CD4-positive, alpha-beta memory T cell (primary cell): ENCODE measurements at regions not wholly inside any gene's neighbourhood (a gene's known extent, or its start where the extent isn't known, plus 50 kb on each side); places are given as distances from the start of the nearest gene placed in this dataset.
"Not testable (repeated sequence)": the region's sequence is repeated elsewhere in the genome, so short reads cannot be mapped to it uniquely, and the experiment has no call there.

Experiments
- CTCF ChIA-PET: fragments of 350-600 bp; sonication (Branson Sonifier 250); formaldehyde crosslinking; loops from one replicate; lab custom pipeline; 2021; ENCODE audit warnings: inconsistent platforms; ENCODE audit not compliant: partially characterized antibody; lab: Charles Lee
- POLR2A ChIA-PET: fragments of 350-600 bp; sonication (Branson Sonifier 250); formaldehyde crosslinking; loops from one replicate; lab custom pipeline; 2021; ENCODE audit not compliant: partially characterized antibody; lab: Charles Lee
- DNase-seq, 5 donors: peaks; one replicate each; pipeline versions ENCODE4 v3.0.0 to v3.0.0-alpha.2; 2020 to 2022; ENCODE audit warnings: mixed read lengths in 1 of 5
- H3K27ac ChIP-seq: one replicate; pipeline ENCODE4 v1.7.0; 2013; ENCODE audit warnings: low read depth, low read length
- H3K27me3 ChIP-seq: 2 replicates; pipeline ENCODE4 v1.7.0; 2013; ENCODE audit warnings: mild to moderate bottlenecking, low read length, moderate library complexity; ENCODE audit not compliant: insufficient read depth
- H3K36me3 ChIP-seq: 2 replicates; pipeline ENCODE4 v1.7.0; 2013; ENCODE audit warnings: mild to moderate bottlenecking, low read length, moderate library complexity; ENCODE audit not compliant: insufficient read depth
- H3K4me1 ChIP-seq: 2 replicates; pipeline ENCODE4 v1.7.0; 2013; ENCODE audit warnings: mild to moderate bottlenecking, low read length, moderate library complexity; ENCODE audit not compliant: insufficient read depth
- H3K4me3 ChIP-seq, 2 donors: one replicate each; pipeline ENCODE4 v1.7.0; 2013; ENCODE audit warnings: low read length in 2 of 2, mild to moderate bottlenecking in 1 of 2
- H3K9me3 ChIP-seq, 2 donors: one replicate each; pipeline ENCODE4 v1.7.0; 2013; ENCODE audit warnings: low read length in 2 of 2, control low read depth in 1 of 2; ENCODE audit not compliant: control insufficient read depth in 1 of 2
- H3K27ac Mint-ChIP-seq, 7 donors: one replicate each; pipeline ENCODE4 v1.8.0; 2020 to 2021; ENCODE audit warnings: mixed read lengths in 7 of 7, mild to moderate bottlenecking in 6 of 7, inconsistent platforms in 3 of 7, moderate library complexity in 3 of 7
- H3K27me3 Mint-ChIP-seq, 2 donors: one replicate each; pipeline ENCODE4 v1.8.0; 2020 to 2021; ENCODE audit warnings: mixed read lengths in 2 of 2
- H3K36me3 Mint-ChIP-seq, 2 donors: one replicate each; pipeline ENCODE4 v1.8.0; 2020 to 2021; ENCODE audit warnings: mixed read lengths in 2 of 2, inconsistent platforms in 1 of 2, mild to moderate bottlenecking in 1 of 2
- H3K4me1 Mint-ChIP-seq, 4 donors: one replicate each; pipeline ENCODE4 v1.8.0; 2020 to 2021; ENCODE audit warnings: mixed read lengths in 4 of 4, mild to moderate bottlenecking in 1 of 4
- H3K4me3 Mint-ChIP-seq, 8 donors: one replicate each; pipeline ENCODE4 v1.8.0; 2020 to 2021; ENCODE audit warnings: mixed read lengths in 8 of 8, mild to moderate bottlenecking in 7 of 8, moderate library complexity in 6 of 8, inconsistent platforms in 3 of 8
- H3K9me3 Mint-ChIP-seq, 8 donors: one replicate each; pipeline ENCODE4 v1.8.0; 2020 to 2021; ENCODE audit warnings: mixed read lengths in 8 of 8, mild to moderate bottlenecking in 5 of 8, inconsistent platforms in 3 of 8, moderate library complexity in 1 of 8
- intact Hi-C: fragments of 100-400 bp; cut with micrococcal nuclease; formaldehyde crosslinking; loops from one replicate; pipeline ENCODE4 v1.15.1; 2023

DNA sequence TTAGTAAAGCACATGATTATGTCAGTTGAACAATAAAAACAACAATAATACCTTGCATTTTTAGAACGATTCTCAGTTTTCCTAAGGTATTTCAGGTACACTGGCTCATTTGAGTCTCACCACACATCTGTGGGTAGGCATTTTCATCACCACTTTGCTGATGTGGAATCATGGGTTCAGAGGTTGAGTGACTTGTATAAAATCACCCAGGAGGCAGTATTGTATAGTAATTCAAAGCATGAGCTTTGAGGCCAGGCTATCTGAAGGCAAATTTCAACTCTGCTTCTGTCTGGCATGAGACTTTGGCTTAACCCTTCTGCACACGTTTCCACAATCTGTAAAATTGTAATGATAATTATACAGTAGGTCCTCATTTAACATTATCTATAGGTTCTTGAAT, 183.9 kb upstream of the CMC1 start:
- CTCF ChIA-PET, result no interaction called here
- Histone ChIP-seq H3K4me1 (no peaks in the 10 kb centered on the region), H3K36me3 (no peaks in the 10 kb centered on the region), H3K27me3 (no peaks in the 10 kb centered on the region), H3K27ac (no peak overlapping the region), H3K9me3 (no peaks in the 10 kb centered on the region), H3K4me3 (no peak overlapping the region)
- POLR2A ChIA-PET, result no interaction called here
- H3K4me1 Mint-ChIP-seq, result no peaks in the 10 kb centered on the region
- H3K4me3 Mint-ChIP-seq, result no peak overlapping the region
- H3K9me3 Mint-ChIP-seq, result peaks cover 0 to 2% (median 0%) of the 10 kb centered on the region in 8 donors
- intact Hi-C loops, result no loop called here
- DNase-seq, result no peak
- H3K27me3 Mint-ChIP-seq, result peaks cover 10 to 11% of the 10 kb centered on the region in 2 donors
- no peaks in the 10 kb centered on the region for H3K36me3 Mint-ChIP-seq
- no peak overlapping the region for H3K27ac Mint-ChIP-seq

DNA sequence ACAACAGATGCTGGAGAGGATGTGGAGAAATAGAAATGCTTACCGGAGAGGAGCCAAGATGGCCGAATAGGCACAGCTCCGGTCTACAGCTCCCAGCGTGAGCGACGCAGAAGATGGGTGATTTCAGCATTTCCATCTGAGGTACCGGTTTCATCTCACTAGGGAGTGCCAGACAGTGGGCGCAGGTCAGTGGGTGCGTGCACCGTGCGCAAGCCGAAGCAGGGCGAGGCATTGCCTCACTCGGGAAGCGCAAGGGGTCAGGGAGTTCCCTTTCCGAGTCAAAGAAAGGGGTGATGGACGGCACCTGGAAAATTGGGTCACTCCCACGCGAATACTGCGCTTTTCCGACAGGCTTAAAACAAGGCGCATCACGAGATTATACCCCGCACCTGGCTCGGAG, 182.2 kb upstream of the CMC1 start:
- H3K36me3 ChIP-seq, H3K27me3 ChIP-seq, H3K27ac ChIP-seq, H3K4me3 Mint-ChIP-seq, H3K27ac Mint-ChIP-seq, H3K4me3 ChIP-seq, H3K36me3 Mint-ChIP-seq, DNase-seq, H3K4me1 ChIP-seq, H3K9me3 ChIP-seq, intact Hi-C loops, CTCF ChIA-PET, POLR2A ChIA-PET, H3K4me1 Mint-ChIP-seq, H3K9me3 Mint-ChIP-seq: not testable (repeated sequence)
- peaks cover 10 to 11% of the 10 kb centered on the region in 2 donors for H3K27me3 Mint-ChIP-seq

DNA sequence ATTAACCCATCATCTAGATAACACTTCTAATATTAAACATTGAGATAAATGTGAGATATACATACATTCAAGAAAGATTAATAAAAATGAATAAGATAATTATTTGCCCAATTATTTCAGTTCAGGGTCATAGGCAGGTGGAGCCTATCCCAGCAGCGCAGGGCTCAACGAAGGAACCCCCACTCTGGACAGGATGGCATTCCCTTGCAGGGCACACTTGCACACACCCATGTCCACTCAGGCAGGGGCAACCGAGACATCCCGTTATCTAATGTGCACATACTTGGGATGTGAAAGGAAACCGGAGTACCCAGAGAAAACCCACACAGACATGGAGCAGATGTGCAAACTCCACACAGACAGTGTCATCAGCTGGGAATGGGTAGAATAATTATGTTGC, 175.4 kb upstream of the CMC1 start:
- H3K27me3 ChIP-seq, result no peaks in the 10 kb centered on the region
- no peaks in the 10 kb centered on the region for H3K4me1 ChIP-seq
- Mint-ChIP-seq H3K27me3 (peaks cover 0 to 2% of the 10 kb centered on the region in 2 donors), H3K4me1 (no peaks in the 10 kb centered on the region), H3K4me3 (no peak overlapping the region), H3K36me3 (no peaks in the 10 kb centered on the region), H3K9me3 (peaks cover 2 to 26% (median 4%) of the 10 kb centered on the region in 8 donors), H3K27ac (no peak overlapping the region)
- CTCF ChIA-PET, result no interaction called here
- H3K4me3 ChIP-seq, result no peak overlapping the region
- peaks cover 0 to 4% of the 10 kb centered on the region in 2 donors for H3K9me3 ChIP-seq
- POLR2A ChIA-PET, result no interaction called here
- intact Hi-C loops, result no loop called here
- no peaks in the 10 kb centered on the region for H3K36me3 ChIP-seq
- H3K27ac ChIP-seq, result no peak overlapping the region
- no peak for DNase-seq

DNA sequence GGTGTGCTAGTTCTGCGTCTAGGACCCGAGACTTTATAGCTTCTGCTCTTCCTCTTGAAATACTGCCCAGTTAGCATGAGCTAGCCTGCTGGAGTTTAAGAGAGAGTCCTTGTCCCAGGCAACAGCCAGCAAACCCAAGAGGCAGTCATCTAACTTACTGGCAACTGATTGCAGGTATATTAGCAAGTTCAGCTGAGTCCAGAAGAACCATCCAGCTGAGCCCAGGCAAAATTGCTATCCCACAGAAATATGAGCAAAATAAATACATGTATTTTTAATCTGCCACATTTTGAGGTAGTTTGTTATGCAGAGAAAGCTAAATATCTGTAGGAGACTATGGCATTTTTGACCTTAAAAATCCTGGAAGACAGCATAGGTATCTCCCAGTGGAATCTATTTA, 174.4 kb upstream of the CMC1 start:
- no peaks in the 10 kb centered on the region for H3K36me3 ChIP-seq
- no peak overlapping the region for H3K4me3 ChIP-seq
- peaks cover 0 to 4% of the 10 kb centered on the region in 2 donors for H3K9me3 ChIP-seq
- POLR2A ChIA-PET, result no interaction called here
- Mint-ChIP-seq H3K9me3 (peaks cover 2 to 26% (median 4%) of the 10 kb centered on the region in 8 donors), H3K36me3 (no peaks in the 10 kb centered on the region), H3K27me3 (peaks cover 0 to 2% of the 10 kb centered on the region in 2 donors), H3K4me1 (no peaks in the 10 kb centered on the region), H3K4me3 (no peak overlapping the region), H3K27ac (no peak overlapping the region)
- H3K4me1 ChIP-seq, result no peaks in the 10 kb centered on the region
- no peak for DNase-seq
- CTCF ChIA-PET, result no interaction called here
- H3K27ac ChIP-seq, result no peak overlapping the region
- intact Hi-C loops, result no loop called here
- H3K27me3 ChIP-seq, result no peaks in the 10 kb centered on the region

DNA sequence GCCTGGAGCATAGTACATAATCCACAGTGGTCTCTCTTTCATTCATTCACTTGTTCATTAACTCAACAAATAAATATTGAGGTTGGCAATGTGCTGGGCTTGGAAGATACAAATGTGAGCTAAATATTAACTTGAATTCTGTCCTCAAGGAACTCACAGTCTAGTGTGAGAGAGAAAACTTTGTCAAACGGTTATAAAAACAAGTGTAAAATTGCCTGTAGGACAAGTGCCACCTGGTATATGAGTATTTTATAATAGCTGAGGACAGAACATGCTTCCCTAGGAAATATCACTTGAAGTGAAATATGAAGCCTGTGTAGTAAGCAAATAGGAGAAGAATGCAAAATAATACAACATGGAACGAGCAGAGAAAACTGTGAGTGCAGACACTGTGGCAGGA, 173.1 kb upstream of the CMC1 start:
- peaks cover 0 to 2% of the 10 kb centered on the region in 2 donors for H3K27me3 Mint-ChIP-seq
- no peaks in the 10 kb centered on the region for H3K36me3 Mint-ChIP-seq
- Histone ChIP-seq H3K4me1 (no peaks in the 10 kb centered on the region), H3K4me3 (no peak overlapping the region), H3K36me3 (no peaks in the 10 kb centered on the region), H3K27me3 (no peaks in the 10 kb centered on the region), H3K27ac (no peak overlapping the region), H3K9me3 (peaks cover 0 to 4% of the 10 kb centered on the region in 2 donors)
- H3K4me1 Mint-ChIP-seq, result no peaks in the 10 kb centered on the region
- POLR2A ChIA-PET, result no interaction called here
- H3K4me3 Mint-ChIP-seq, result no peak overlapping the region
- no peak overlapping the region for H3K27ac Mint-ChIP-seq
- CTCF ChIA-PET, result interaction anchor here (1.5 kb wide), 1 partner anchor 355 kb away, joined by 4 read pairs; no protein-coding TSS in a partner anchor
- DNase-seq, result no peak
- peaks cover 2 to 26% (median 4%) of the 10 kb centered on the region in 8 donors for H3K9me3 Mint-ChIP-seq
- intact Hi-C loops, result no loop called here

DNA sequence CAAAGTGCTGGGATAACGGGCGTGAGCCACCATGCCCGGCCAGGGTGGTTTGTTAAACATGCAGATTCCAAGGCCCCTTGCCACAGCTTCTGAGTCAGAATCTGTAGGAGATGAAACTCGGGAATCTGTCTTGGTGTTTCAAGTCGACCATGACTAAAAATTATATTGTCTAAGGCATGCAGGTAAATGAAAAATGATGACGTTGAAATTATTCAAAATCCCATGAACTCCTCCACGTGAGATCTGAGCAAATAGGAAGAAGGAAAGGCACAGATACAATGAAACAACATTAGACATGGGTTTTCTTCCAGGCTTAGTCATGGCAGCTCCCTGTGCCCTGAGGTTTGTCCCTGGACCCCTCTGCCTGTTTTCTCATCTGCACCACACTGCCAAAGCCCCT, 172.0 kb upstream of the CMC1 start:
- intact Hi-C loops, result no loop called here
- H3K27ac Mint-ChIP-seq, result no peak overlapping the region
- CTCF ChIA-PET, result interaction anchor here (1.5 kb wide), 1 partner anchor 356 kb away, joined by 4 read pairs; no protein-coding TSS in a partner anchor

DNA sequence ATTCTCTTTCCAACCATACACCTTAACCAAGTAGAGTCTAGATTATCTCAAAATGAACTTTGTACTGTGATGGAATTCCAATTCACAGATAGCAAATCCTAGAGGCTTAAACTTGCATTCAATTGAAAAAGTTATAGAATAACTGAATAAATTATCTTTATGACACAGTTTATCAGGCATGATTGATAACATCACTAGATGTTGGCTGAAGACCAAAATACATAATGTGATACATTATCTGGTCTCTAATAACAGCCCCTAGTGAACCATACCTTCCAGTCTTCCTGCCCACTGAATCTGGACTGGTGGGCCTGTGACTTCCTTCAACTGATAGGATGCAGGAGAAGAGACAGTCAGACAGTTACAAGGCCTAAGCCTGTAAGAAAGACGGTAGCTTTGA, 165.2 kb upstream of the CMC1 start:
- ChIA-PET POLR2A (no interaction called here), CTCF (no interaction called here)
- H3K36me3 Mint-ChIP-seq, result no peaks in the 10 kb centered on the region
- peaks cover 0 to 1% of the 10 kb centered on the region in 2 donors for H3K27me3 Mint-ChIP-seq
- H3K27ac Mint-ChIP-seq, result no peak overlapping the region
- H3K4me1 Mint-ChIP-seq, result peaks cover 0 to 2% (median 0%) of the 10 kb centered on the region in 4 donors
- H3K4me3 Mint-ChIP-seq, result no peak overlapping the region
- Histone ChIP-seq H3K4me1 (no peaks in the 10 kb centered on the region), H3K9me3 (no peaks in the 10 kb centered on the region), H3K27me3 (no peaks in the 10 kb centered on the region), H3K36me3 (no peaks in the 10 kb centered on the region), H3K27ac (no peak overlapping the region), H3K4me3 (no peak overlapping the region)
- no peak for DNase-seq
- intact Hi-C loops, result no loop called here
- no peaks in the 10 kb centered on the region for H3K9me3 Mint-ChIP-seq

More for the DNA sequence above, 172.0 kb upstream of the CMC1 start:
- peaks cover 2 to 26% (median 4%) of the 10 kb centered on the region in 8 donors for H3K9me3 Mint-ChIP-seq
- Histone ChIP-seq H3K36me3 (no peaks in the 10 kb centered on the region), H3K4me3 (no peak overlapping the region), H3K27me3 (no peaks in the 10 kb centered on the region), H3K27ac (no peak overlapping the region), H3K9me3 (peaks cover 0 to 4% of the 10 kb centered on the region in 2 donors), H3K4me1 (no peaks in the 10 kb centered on the region)
- H3K4me1 Mint-ChIP-seq, result no peaks in the 10 kb centered on the region
- peaks cover 0 to 2% of the 10 kb centered on the region in 2 donors for H3K27me3 Mint-ChIP-seq
- no peak overlapping the region for H3K4me3 Mint-ChIP-seq
- no peaks in the 10 kb centered on the region for H3K36me3 Mint-ChIP-seq
- POLR2A ChIA-PET, result no interaction called here
- no peak for DNase-seq
